Hepatocyte (in vitro differentiated cells): ENCODE measurements at regions not wholly inside any gene's neighbourhood (a gene's known extent, or its start where the extent isn't known, plus 50 kb on each side); places are given as distances from the start of the nearest gene placed in this dataset.

Source experiments
- DNase-seq: peaks from one replicate; pipeline ENCODE4 v3.0.0-alpha.2; 2016; ENCODE audit warnings: low spot score
- H2AFZ ChIP-seq: fragments of 200-600 bp; sonication (generic); 2 replicates; pipeline ENCODE4 v1.6.0; 2016; ENCODE audit warnings: antibody characterized with exemption, mild to moderate bottlenecking
- H3K27ac ChIP-seq: fragments of 200-600 bp; sonication (generic); 2 replicates; pipeline ENCODE4 v1.5.1; 2016; ENCODE audit warnings: mild to moderate bottlenecking
- H3K27me3 ChIP-seq: fragments of 200-600 bp; sonication (generic); 2 replicates; pipeline ENCODE4 v1.6.1; 2016
- H3K36me3 ChIP-seq: fragments of 200-600 bp; sonication (generic); replicated peaks from 2 replicates; pipeline ENCODE4 v1.5.1; 2016; ENCODE audit warnings: low read depth; ENCODE audit not compliant: insufficient read depth
- H3K4me1 ChIP-seq: fragments of 200-600 bp; sonication (generic); 2 replicates; pipeline ENCODE4 v1.5.1; 2016; ENCODE audit warnings: mild to moderate bottlenecking, moderate library complexity; ENCODE audit not compliant: insufficient read depth
- H3K4me2 ChIP-seq: fragments of 200-600 bp; sonication (generic); 2 replicates; pipeline ENCODE4 v1.6.0; 2016
- H3K4me3 ChIP-seq: fragments of 200-600 bp; sonication (generic); 2 replicates; pipeline ENCODE4 v1.5.1; 2016; ENCODE audit warnings: mild to moderate bottlenecking
- H3K79me2 ChIP-seq: fragments of 200-600 bp; sonication (generic); 2 replicates; pipeline ENCODE4 v1.6.0; 2017; ENCODE audit warnings: mild to moderate bottlenecking
- H3K9me2 ChIP-seq: fragments of 200-600 bp; sonication (generic); replicated peaks from 2 replicates; pipeline ENCODE4 v1.6.0; 2017; ENCODE audit warnings: mild to moderate bottlenecking; ENCODE audit not compliant: insufficient read depth
- H3K9me3 ChIP-seq: fragments of 200-600 bp; sonication (generic); 2 replicates; pipeline ENCODE4 v1.5.1; 2016; ENCODE audit warnings: low read depth, mild to moderate bottlenecking
- H4K20me1 ChIP-seq: fragments of 200-600 bp; sonication (generic); 2 replicates; pipeline ENCODE4 v1.6.0; 2016; ENCODE audit warnings: mild to moderate bottlenecking; ENCODE audit not compliant: insufficient read depth, poor library complexity, severe bottlenecking
- CTCF ChIP-seq: fragments of 200-600 bp; sonication (generic); IDR thresholded peaks from 2 replicates; pipeline ENCODE4 v1.5.1; 2016; ENCODE audit warnings: antibody characterized with exemption, mild to moderate bottlenecking; ENCODE audit not compliant: poor library complexity
- EZH2 ChIP-seq: fragments of 200-600 bp; sonication (generic); IDR thresholded peaks from 2 replicates; pipeline ENCODE4 v1.6.1; 2016; ENCODE audit warnings: antibody characterized with exemption, mild to moderate bottlenecking, borderline replicate concordance
- EZH2phosphoT487 ChIP-seq: fragments of 200-600 bp; sonication (generic); IDR thresholded peaks from one replicate; pipeline ENCODE4 v1.6.1; 2018; ENCODE audit warnings: antibody characterized with exemption, mild to moderate bottlenecking, low read depth, moderate library complexity; ENCODE audit not compliant: unreplicated experiment, severe bottlenecking
- WGBS: methylation state at CpG from one replicate; pipeline ENCODE4 v1.1.6; 2016; ENCODE audit warnings: low lambda C conversion rate; ENCODE audit errors: missing lambda C conversion rate; 5-methylcytosine and 5-hydroxymethylcytosine counted together

GRCh38 chr7:111642373-111642772, 80.1 kb upstream of the IMMP2L start:
- no peak for DNase-seq
- no peaks in the 10 kb centered on the region for H3K36me3 ChIP-seq

GRCh38 chr7:111640416-111640815, 78.1 kb upstream of the IMMP2L start:
- no peaks in the 10 kb centered on the region for H3K27me3 ChIP-seq
- H3K4me3 ChIP-seq, result no peak overlapping the region
- H4K20me1 ChIP-seq, result no peaks in the 10 kb centered on the region
- H3K79me2 ChIP-seq, result no peaks in the 10 kb centered on the region
- DNase-seq, result no peak
- H2AFZ ChIP-seq, result no peak overlapping the region
- no peak overlapping the region for H3K27ac ChIP-seq
- TF ChIP-seq EZH2phosphoT487, result no peak
- no peak for TF ChIP-seq EZH2
- no peak for TF ChIP-seq CTCF
- H3K9me3 ChIP-seq, result no peaks in the 10 kb centered on the region
- H3K4me2 ChIP-seq, result no peak overlapping the region
- no peaks in the 10 kb centered on the region for H3K36me3 ChIP-seq
- H3K9me2 ChIP-seq, result no peaks in the 10 kb centered on the region
- WGBS, result 58% methylated on average over 3 of the region's 3 CpGs
- H3K4me1 ChIP-seq, result no peaks in the 10 kb centered on the region

More at GRCh38 chr7:111642373-111642772, 80.1 kb upstream of the IMMP2L start:
- 95% methylated on average over 3 of the region's 3 CpGs for WGBS
- Histone ChIP-seq H4K20me1 (no peaks in the 10 kb centered on the region), H3K79me2 (no peaks in the 10 kb centered on the region), H3K27ac (no peak overlapping the region), H3K4me3 (no peak overlapping the region), H3K4me1 (no peaks in the 10 kb centered on the region), H3K4me2 (no peak overlapping the region), H2AFZ (no peak overlapping the region), H3K9me3 (no peaks in the 10 kb centered on the region), H3K9me2 (no peaks in the 10 kb centered on the region), H3K27me3 (no peaks in the 10 kb centered on the region)
- TF ChIP-seq EZH2 (no peak), CTCF (no peak), EZH2phosphoT487 (no peak)

- Histone ChIP-seq H3K4me2 (no peak overlapping the region), H3K27ac (no peak overlapping the region), H3K79me2 (no peaks in the 10 kb centered on the region), H2AFZ (no peak overlapping the region), H3K9me3 (no peaks in the 10 kb centered on the region), H3K36me3 (no peaks in the 10 kb centered on the region), H3K4me1 (no peaks in the 10 kb centered on the region), H3K9me2 (no peaks in the 10 kb centered on the region), H3K27me3 (no peaks in the 10 kb centered on the region), H4K20me1 (no peaks in the 10 kb centered on the region), H3K4me3 (no peak overlapping the region)
- WGBS, result 57% methylated on average over 2 of the region's 2 CpGs
- TF ChIP-seq EZH2, result no peak
- TF ChIP-seq EZH2phosphoT487, result no peak
- TF ChIP-seq CTCF, result no peak
- DNase-seq, result no peak
Measured at GRCh38 chr7:111639934-111640333, 77.6 kb upstream of the IMMP2L start.

DNA sequence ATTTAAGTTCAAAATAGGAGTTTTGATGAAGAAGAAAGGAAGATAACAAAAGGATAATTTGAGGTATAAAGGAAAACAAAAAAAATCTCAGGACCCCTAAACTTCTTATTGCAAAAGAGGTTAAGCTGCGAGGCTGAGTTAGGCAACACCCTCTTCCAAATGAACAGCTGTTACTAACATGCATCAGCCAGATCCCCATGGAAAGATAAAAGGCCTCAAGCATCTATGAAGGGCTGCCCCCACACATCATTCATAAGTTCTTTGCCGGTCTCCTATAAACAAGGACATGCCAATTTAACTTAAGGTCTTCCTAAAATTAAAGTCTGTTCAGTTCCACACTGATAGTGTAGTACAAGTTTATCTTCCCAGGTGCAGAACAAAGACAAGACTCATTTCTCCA, 75.8 kb upstream of the IMMP2L start:
- Histone ChIP-seq H3K9me3 (no peaks in the 10 kb centered on the region), H3K4me2 (no peak overlapping the region), H3K36me3 (no peaks in the 10 kb centered on the region), H3K4me3 (no peak overlapping the region), H3K79me2 (no peaks in the 10 kb centered on the region), H2AFZ (no peak overlapping the region), H3K9me2 (no peaks in the 10 kb centered on the region), H3K4me1 (no peaks in the 10 kb centered on the region), H4K20me1 (no peaks in the 10 kb centered on the region), H3K27me3 (no peaks in the 10 kb centered on the region), H3K27ac (no peak overlapping the region)
- DNase-seq, result no peak
- 40% methylated on average over 2 of the region's 2 CpGs for WGBS
- TF ChIP-seq CTCF (no peak), EZH2 (no peak), EZH2phosphoT487 (no peak)
